Esophagus muscularis mucosa (tissue), 3 donors: ENCODE measurements at regions not wholly inside any gene's neighbourhood (a gene's known extent, or its start where the extent isn't known, plus 50 kb on each side); places are given as distances from the start of the nearest gene placed in this dataset.
"Not testable (repeated sequence)": the region's sequence is repeated elsewhere in the genome, so short reads cannot be mapped to it uniquely, and the experiment has no call there.

Source experiments
- CTCF ChIP-seq, 3 experiments: fragments of 200-600 bp in 2 of 3; fragments of 450-650 bp in 1 of 3; sonication (generic) in 2 of 3; IDR thresholded peaks; one replicate each; pipeline ENCODE4 v1.5.1; 2017 to 2019; ENCODE audit warnings: antibody characterized with exemption in 3 of 3, mild to moderate bottlenecking in 2 of 3, moderate library complexity in 1 of 3
- POLR2A ChIP-seq: fragments of 450-650 bp; IDR thresholded peaks from one replicate; pipeline ENCODE4 v1.6.1; 2017; ENCODE audit warnings: antibody characterized with exemption, moderate library complexity, mild to moderate bottlenecking, low read depth

- not testable (repeated sequence) for TF ChIP-seq POLR2A; CTCF (IDR thresholded peaks at IDR 0.05)
Observed at GRCh38 chr6:167562862-167563261, 238.0 kb downstream of the TTLL2 start.
